HG03103 (cell line): ENCODE measurements at regions not wholly inside any gene's neighbourhood (a gene's known extent, or its start where the extent isn't known, plus 50 kb on each side); places are given as distances from the start of the nearest gene placed in this dataset.

Source experiments
- ATAC-seq: cut with Tn5 transposase; IDR thresholded peaks from one replicate; pipeline ENCODE4 v1.9.1; 2021; ENCODE audit warnings: low read depth; ENCODE audit not compliant: unreplicated experiment

- no peak for ATAC-seq
These were observed 1176.3 kb downstream of the PCDH18 start for GRCh38 chr4:136355970-136356369.

DNA sequence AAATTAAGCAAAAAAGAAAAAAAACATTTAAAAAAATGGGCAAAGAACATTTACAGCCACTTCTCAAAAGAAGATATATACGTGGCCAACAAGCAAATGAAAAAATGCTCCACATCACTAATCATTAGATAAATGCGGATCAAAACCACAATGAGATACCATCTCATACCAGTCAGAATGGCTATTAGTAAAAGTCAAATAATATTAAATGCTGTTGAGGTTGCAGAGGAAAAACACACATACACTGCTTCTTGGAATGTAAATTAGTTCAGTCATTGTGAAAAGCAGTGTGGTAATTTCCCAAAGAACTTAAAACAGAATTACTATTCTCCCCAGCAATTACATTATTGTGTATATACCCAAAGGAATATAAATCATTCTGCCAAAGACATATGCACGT, 1189.0 kb downstream of the PCDH18 start:
- ATAC-seq, result no peak

DNA sequence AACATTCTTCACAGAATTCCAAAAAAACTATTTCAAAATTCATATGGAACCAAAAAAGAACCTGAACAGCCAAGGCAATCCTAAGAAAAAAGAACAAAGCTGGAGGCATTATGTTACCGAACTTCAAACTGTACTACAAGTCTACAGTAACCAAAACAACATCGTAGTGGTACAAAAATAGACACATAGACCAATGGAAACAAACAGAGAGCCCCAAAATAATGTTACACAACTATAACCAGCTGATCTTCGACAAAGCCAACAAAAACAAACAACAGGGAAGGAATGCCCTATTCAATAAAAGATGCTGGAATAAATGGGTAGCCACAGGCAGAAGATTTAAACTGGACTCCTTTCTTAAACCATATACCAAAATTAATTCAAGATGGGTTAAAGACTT, 1189.6 kb downstream of the PCDH18 start:
- no peak for ATAC-seq

DNA sequence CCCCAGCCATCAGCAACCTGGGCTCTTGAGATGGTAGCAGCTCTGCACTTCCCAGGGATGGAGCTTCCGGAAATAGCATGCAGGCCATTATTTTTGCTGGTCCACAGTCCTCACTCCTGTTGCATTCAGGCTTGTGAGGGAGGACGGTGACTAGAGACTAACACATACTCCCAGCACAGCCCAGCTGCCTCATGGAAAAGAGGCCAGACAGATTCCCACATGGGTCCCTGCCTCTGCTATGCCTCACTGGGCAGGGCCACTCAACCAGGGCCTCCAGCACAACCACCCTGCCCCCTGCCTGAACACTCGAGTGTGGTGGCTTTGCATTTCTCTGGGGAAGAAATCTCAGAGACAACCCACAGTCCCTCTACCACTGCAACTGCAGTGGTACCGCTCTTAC, 1195.1 kb downstream of the PCDH18 start:
- no peak for ATAC-seq

GRCh38 chr4:136336479-136336878, 1195.8 kb downstream of the PCDH18 start:
- no peak for ATAC-seq

- ATAC-seq, result no peak
These were observed 1203.1 kb downstream of the PCDH18 start for GRCh38 chr4:136329042-136329662.

- ATAC-seq, result no peak
These were observed 1204.2 kb downstream of the PCDH18 start for GRCh38 chr4:136328131-136328530.

GRCh38 chr4:136320465-136320813, 1211.9 kb downstream of the PCDH18 start:
- ATAC-seq, result no peak

GRCh38 chr4:136319789-136320464, 1212.4 kb downstream of the PCDH18 start:
- ATAC-seq, result no peak

- no peak for ATAC-seq
These were observed 1215.3 kb downstream of the PCDH18 start for GRCh38 chr4:136316961-136317360.

GRCh38 chr4:136314686-136315085, 1217.6 kb downstream of the PCDH18 start:
- ATAC-seq, result no peak

DNA sequence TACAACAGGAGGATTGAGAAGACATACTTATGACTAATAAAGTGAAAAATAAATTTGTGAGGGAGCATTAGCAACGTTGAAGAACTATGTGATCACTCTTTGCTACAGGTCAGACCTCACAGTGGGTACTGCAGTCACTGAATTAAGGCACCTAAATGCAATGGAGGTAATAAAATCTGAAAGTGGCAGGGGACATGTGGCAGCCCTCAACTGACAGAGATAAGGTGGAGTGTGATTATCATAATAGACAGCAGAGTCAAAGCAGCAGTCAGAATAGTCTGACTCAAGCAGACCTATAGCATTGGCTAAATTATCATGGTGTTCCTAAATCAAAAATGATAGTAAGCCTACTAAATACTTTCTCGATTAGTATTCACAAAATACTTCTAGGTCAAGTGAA, 1220.5 kb downstream of the PCDH18 start:
- no peak for ATAC-seq

- no peak for ATAC-seq
These were observed 1224.5 kb downstream of the PCDH18 start for GRCh38 chr4:136307765-136308164.

GRCh38 chr4:136306361-136306760, 1225.9 kb downstream of the PCDH18 start:
- ATAC-seq, result no peak

DNA sequence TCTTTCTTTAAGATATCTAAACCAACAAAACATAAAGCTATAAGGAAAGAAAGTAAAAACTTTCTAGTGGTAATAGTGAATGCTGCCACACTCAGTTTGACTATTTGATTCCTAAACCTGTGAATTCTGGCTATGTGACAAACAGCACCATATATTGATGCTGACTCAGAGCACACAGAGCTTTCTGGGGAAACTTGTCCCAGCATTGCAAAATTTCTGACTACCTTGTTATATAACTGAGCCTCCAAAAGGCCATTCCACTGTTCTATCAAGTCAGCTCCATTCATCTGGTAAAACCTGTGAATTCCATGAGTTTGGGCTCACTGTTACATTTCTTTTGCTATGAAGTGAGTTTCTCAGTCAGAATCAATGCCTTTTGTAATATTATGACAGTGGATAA, 1229.7 kb downstream of the PCDH18 start:
- no peak for ATAC-seq

DNA sequence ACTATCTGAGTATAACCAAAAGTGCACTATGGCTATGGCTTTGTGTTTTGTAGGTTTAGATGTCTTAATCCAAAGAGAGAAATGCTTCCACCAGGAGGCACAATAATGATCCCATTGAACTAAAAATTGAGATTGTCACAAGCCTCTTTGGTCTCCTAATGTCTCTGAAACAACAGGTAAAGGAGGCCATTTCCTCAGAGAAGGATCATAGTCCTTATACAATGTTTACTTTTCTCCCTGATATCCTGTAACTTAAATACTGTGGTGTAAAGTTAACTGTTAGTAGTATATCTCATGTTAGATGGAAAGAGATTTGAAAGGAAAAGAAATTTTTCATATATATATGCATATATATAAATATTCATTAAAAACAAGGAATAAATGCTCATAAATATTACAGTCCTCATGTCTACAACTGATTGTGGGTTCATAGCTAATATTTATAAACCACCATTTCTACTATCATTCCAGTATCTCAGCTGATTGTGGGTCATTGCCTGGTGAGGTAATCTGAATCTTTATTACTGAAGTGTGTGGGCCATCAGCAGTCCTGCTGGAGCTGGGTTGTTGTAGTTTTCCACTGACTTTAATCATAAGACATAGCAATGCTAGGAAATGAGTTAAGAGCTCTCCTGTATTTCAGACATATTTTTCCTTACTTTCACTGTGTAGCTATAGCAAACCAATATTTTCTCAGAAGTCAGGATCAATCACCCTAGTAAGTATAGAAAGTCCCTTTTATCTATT, 1230.4 kb downstream of the PCDH18 start:
- no peak for ATAC-seq

- ATAC-seq, result no peak
These were observed 1248.3 kb downstream of the PCDH18 start for GRCh38 chr4:136283977-136284376.

- no peak for ATAC-seq
These were observed 1250.4 kb downstream of the PCDH18 start for GRCh38 chr4:136281889-136282288.

- ATAC-seq, result no peak
These were observed 1251.0 kb downstream of the PCDH18 start for GRCh38 chr4:136281307-136281706.

DNA sequence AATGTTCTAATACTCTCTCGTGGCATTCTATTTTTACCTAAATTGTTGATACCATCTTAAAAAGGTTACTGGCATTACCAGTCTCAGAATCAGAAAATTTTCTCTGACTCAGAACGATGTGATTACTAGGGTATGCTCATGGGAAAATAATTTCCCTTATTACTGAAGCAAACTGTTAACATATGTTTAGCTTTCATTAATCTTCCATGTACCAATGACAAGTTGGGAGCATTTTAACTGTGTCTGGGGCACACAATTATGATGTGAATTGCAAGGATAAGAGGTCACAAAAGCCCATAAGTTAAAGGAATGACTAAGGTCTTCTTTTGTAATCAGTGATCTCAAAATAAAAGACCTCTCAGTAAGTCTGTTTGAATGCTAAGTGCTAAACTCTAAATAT, 1254.6 kb downstream of the PCDH18 start:
- no peak for ATAC-seq

GRCh38 chr4:136246876-136247275, 1285.4 kb downstream of the PCDH18 start:
- no peak for ATAC-seq
